BLaER1 (cell line): ENCODE measurements at regions not wholly inside any gene's neighbourhood (a gene's known extent, or its start where the extent isn't known, plus 50 kb on each side); places are given as distances from the start of the nearest gene placed in this dataset.

Experiments
- H3K27ac ChIP-seq: shearing (Covaris generic); formaldehyde crosslinking; 2 replicates; pipeline ENCODE4 v1.8.1; 2022
- H3K27me3 ChIP-seq: shearing (Covaris generic); formaldehyde crosslinking; 2 replicates; pipeline ENCODE4 v1.8.1; 2022
- H3K36me3 ChIP-seq: shearing (Covaris generic); formaldehyde crosslinking; 2 replicates; pipeline ENCODE4 v1.8.1; 2022
- H3K4me1 ChIP-seq: shearing (Covaris generic); formaldehyde crosslinking; 2 replicates; pipeline ENCODE4 v1.8.1; 2022
- H3K4me2 ChIP-seq: shearing (Covaris generic); formaldehyde crosslinking; 2 replicates; pipeline ENCODE4 v1.8.1; 2022
- H3K4me3 ChIP-seq: shearing (Covaris generic); formaldehyde crosslinking; 2 replicates; pipeline ENCODE4 v1.8.1; 2022
- H3K9ac ChIP-seq: shearing (Covaris generic); formaldehyde crosslinking; 2 replicates; pipeline ENCODE4 v1.8.1; 2022
- H3K9me3 ChIP-seq: shearing (Covaris generic); formaldehyde crosslinking; 2 replicates; pipeline ENCODE4 v1.8.1; 2022
- H4K20me1 ChIP-seq: shearing (Covaris generic); formaldehyde crosslinking; 2 replicates; pipeline ENCODE4 v1.8.1; 2022
- Cebpa-rat ChIP-seq: shearing (Covaris generic); IDR thresholded peaks from 2 replicates; pipeline ENCODE4 v1.8.1; 2022

- Histone ChIP-seq H4K20me1 (no peaks in the 10 kb centered on the region), H3K4me2 (no peak overlapping the region), H3K9me3 (no peaks in the 10 kb centered on the region), H3K4me3 (no peak overlapping the region), H3K27me3 (no peaks in the 10 kb centered on the region), H3K9ac (no peak overlapping the region), H3K4me1 (no peaks in the 10 kb centered on the region), H3K27ac (no peak overlapping the region), H3K36me3 (no peaks in the 10 kb centered on the region)
- TF ChIP-seq Cebpa-rat: no peak
Measured at GRCh38 chr9:23434654-23435053, 391.4 kb downstream of the ELAVL2 start.

GRCh38 chr9:23438299-23438907 lies 387.6 kb downstream of the ELAVL2 start:
- no peak overlapping the region for H3K9ac ChIP-seq
- H3K4me1 ChIP-seq: no peaks in the 10 kb centered on the region
- H3K27ac ChIP-seq: no peak overlapping the region
- no peak overlapping the region for H3K4me2 ChIP-seq
- no peak for TF ChIP-seq Cebpa-rat
- H3K27me3 ChIP-seq: no peaks in the 10 kb centered on the region
- H3K4me3 ChIP-seq: no peak overlapping the region
- H4K20me1 ChIP-seq: no peaks in the 10 kb centered on the region
- H3K9me3 ChIP-seq: no peaks in the 10 kb centered on the region
- H3K36me3 ChIP-seq: no peaks in the 10 kb centered on the region

- no peaks in the 10 kb centered on the region for H3K9me3 ChIP-seq
- H3K36me3 ChIP-seq: no peaks in the 10 kb centered on the region
- no peaks in the 10 kb centered on the region for H3K4me1 ChIP-seq
- H4K20me1 ChIP-seq: no peaks in the 10 kb centered on the region
- no peaks in the 10 kb centered on the region for H3K27me3 ChIP-seq
- no peak overlapping the region for H3K9ac ChIP-seq
- no peak overlapping the region for H3K4me3 ChIP-seq
- no peak overlapping the region for H3K27ac ChIP-seq
- no peak for TF ChIP-seq Cebpa-rat
- H3K4me2 ChIP-seq: no peak overlapping the region
Measured at GRCh38 chr9:23441275-23441674, 384.8 kb downstream of the ELAVL2 start.

- no peak overlapping the region for H3K9ac ChIP-seq
- H3K4me2 ChIP-seq: no peak overlapping the region
- no peak for TF ChIP-seq Cebpa-rat
- no peaks in the 10 kb centered on the region for H3K4me1 ChIP-seq
- H3K36me3 ChIP-seq: no peaks in the 10 kb centered on the region
- H3K27ac ChIP-seq: no peak overlapping the region
- no peaks in the 10 kb centered on the region for H3K9me3 ChIP-seq
- H4K20me1 ChIP-seq: no peaks in the 10 kb centered on the region
- no peaks in the 10 kb centered on the region for H3K27me3 ChIP-seq
- H3K4me3 ChIP-seq: no peak overlapping the region
Measured at GRCh38 chr9:23444658-23445057, 381.4 kb downstream of the ELAVL2 start.

- Histone ChIP-seq H3K9me3 (peaks cover 5% of the 10 kb centered on the region; the same call in 1 of the 2 replicates), H3K36me3 (no peaks in the 10 kb centered on the region), H3K4me2 (no peak overlapping the region), H3K27me3 (no peaks in the 10 kb centered on the region), H3K9ac (no peak overlapping the region), H3K27ac (no peak overlapping the region), H3K4me3 (no peak overlapping the region), H4K20me1 (no peaks in the 10 kb centered on the region), H3K4me1 (no peaks in the 10 kb centered on the region)
- TF ChIP-seq Cebpa-rat: no peak
Measured at GRCh38 chr9:23447166-23447565, 378.9 kb downstream of the ELAVL2 start.

- Histone ChIP-seq H3K4me1 (no peaks in the 10 kb centered on the region), H3K9ac (no peak overlapping the region)
- no peak for TF ChIP-seq Cebpa-rat
Measured at GRCh38 chr9:23447944-23448343, 378.1 kb downstream of the ELAVL2 start.

GRCh38 chr9:23451802-23452418 lies 374.1 kb downstream of the ELAVL2 start:
- no peaks in the 10 kb centered on the region for H3K27me3 ChIP-seq
- H3K4me3 ChIP-seq: no peak overlapping the region
- no peaks in the 10 kb centered on the region for H3K36me3 ChIP-seq
- no peaks in the 10 kb centered on the region for H3K4me1 ChIP-seq
- TF ChIP-seq Cebpa-rat: no peak
- no peak overlapping the region for H3K27ac ChIP-seq
- H3K9ac ChIP-seq: no peak overlapping the region
- H4K20me1 ChIP-seq: no peaks in the 10 kb centered on the region
- H3K4me2 ChIP-seq: no peak overlapping the region
- peaks cover 16% of the 10 kb centered on the region for H3K9me3 ChIP-seq

More at GRCh38 chr9:23447944-23448343, 378.1 kb downstream of the ELAVL2 start:
- Histone ChIP-seq H3K27ac (no peak overlapping the region), H3K36me3 (no peaks in the 10 kb centered on the region), H3K4me3 (no peak overlapping the region), H3K27me3 (no peaks in the 10 kb centered on the region), H3K9me3 (peaks cover 11% of the 10 kb centered on the region), H3K4me2 (no peak overlapping the region), H4K20me1 (no peaks in the 10 kb centered on the region)

- H3K27me3 ChIP-seq: no peaks in the 10 kb centered on the region
- H3K9ac ChIP-seq: no peak overlapping the region
Measured at GRCh38 chr9:23464275-23464674, 361.8 kb downstream of the ELAVL2 start.

GRCh38 chr9:23467276-23467675 lies 358.8 kb downstream of the ELAVL2 start:
- no peak overlapping the region for H3K27ac ChIP-seq
- H4K20me1 ChIP-seq: no peaks in the 10 kb centered on the region
- no peaks in the 10 kb centered on the region for H3K9me3 ChIP-seq
- no peak overlapping the region for H3K4me2 ChIP-seq
- H3K36me3 ChIP-seq: no peaks in the 10 kb centered on the region
- H3K4me3 ChIP-seq: no peak overlapping the region
- H3K4me1 ChIP-seq: no peaks in the 10 kb centered on the region
- no peak overlapping the region for H3K9ac ChIP-seq
- TF ChIP-seq Cebpa-rat: no peak
- no peaks in the 10 kb centered on the region for H3K27me3 ChIP-seq

More at GRCh38 chr9:23464275-23464674, 361.8 kb downstream of the ELAVL2 start:
- no peak for TF ChIP-seq Cebpa-rat
- Histone ChIP-seq H3K4me3 (no peak overlapping the region), H3K4me1 (no peaks in the 10 kb centered on the region), H3K9me3 (no peaks in the 10 kb centered on the region), H3K36me3 (no peaks in the 10 kb centered on the region), H3K4me2 (no peak overlapping the region), H3K27ac (no peak overlapping the region), H4K20me1 (no peaks in the 10 kb centered on the region)

- no peaks in the 10 kb centered on the region for H3K4me1 ChIP-seq
- no peaks in the 10 kb centered on the region for H3K27me3 ChIP-seq
- no peaks in the 10 kb centered on the region for H3K36me3 ChIP-seq
- no peak for TF ChIP-seq Cebpa-rat
- H3K4me3 ChIP-seq: no peak overlapping the region
- no peak overlapping the region for H3K27ac ChIP-seq
- H3K9me3 ChIP-seq: no peaks in the 10 kb centered on the region
- no peaks in the 10 kb centered on the region for H4K20me1 ChIP-seq
- H3K4me2 ChIP-seq: no peak overlapping the region
- no peak overlapping the region for H3K9ac ChIP-seq
Measured at GRCh38 chr9:23477908-23478307, 348.1 kb downstream of the ELAVL2 start.

- Histone ChIP-seq H3K4me1 (no peaks in the 10 kb centered on the region), H3K27me3 (no peaks in the 10 kb centered on the region), H3K36me3 (no peaks in the 10 kb centered on the region), H3K9me3 (no peaks in the 10 kb centered on the region), H3K4me2 (no peak overlapping the region), H3K27ac (no peak overlapping the region), H3K4me3 (no peak overlapping the region), H4K20me1 (no peaks in the 10 kb centered on the region), H3K9ac (no peak overlapping the region)
- no peak for TF ChIP-seq Cebpa-rat
Measured at GRCh38 chr9:23483566-23483965, 342.5 kb downstream of the ELAVL2 start.
